ENCODE measurements at regions not wholly inside any gene's neighbourhood (a gene's known extent, or its start where the extent isn't known, plus 50 kb on each side); places are given as distances from the start of the nearest gene placed in this dataset.

DNA sequence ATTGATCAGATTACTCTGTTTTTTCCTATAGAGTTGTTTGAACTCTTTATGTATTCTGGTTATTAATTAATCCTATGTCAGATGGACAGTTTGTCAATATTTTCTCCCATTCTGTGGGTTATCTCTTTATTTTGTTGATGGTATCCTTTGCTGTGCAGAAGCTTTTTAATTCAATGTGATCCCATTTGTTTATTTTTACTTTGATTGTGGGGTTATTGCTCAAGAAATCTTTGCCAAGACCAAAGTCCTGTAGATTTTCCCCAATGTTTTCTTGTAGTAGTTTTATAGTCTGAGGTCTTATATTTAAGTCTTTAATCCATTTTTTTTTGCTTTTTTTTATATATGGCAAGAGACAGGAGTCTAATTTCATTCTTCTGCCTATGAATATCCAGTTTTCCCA is 86.2 kb upstream of the FIGN start:
- no peak for DNase-seq (ENCODE audit: low read depth, low spot score)
- TF ChIP-seq, protein P1, sequence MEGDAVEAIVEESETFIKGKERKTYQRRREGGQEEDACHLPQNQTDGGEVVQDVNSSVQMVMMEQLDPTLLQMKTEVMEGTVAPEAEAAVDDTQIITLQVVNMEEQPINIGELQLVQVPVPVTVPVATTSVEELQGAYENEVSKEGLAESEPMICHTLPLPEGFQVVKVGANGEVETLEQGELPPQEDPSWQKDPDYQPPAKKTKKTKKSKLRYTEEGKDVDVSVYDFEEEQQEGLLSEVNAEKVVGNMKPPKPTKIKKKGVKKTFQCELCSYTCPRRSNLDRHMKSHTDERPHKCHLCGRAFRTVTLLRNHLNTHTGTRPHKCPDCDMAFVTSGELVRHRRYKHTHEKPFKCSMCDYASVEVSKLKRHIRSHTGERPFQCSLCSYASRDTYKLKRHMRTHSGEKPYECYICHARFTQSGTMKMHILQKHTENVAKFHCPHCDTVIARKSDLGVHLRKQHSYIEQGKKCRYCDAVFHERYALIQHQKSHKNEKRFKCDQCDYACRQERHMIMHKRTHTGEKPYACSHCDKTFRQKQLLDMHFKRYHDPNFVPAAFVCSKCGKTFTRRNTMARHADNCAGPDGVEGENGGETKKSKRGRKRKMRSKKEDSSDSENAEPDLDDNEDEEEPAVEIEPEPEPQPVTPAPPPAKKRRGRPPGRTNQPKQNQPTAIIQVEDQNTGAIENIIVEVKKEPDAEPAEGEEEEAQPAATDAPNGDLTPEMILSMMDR (IDR thresholded peaks at IDR 0.05; ENCODE audit: insufficient read depth, low read length, missing control alignments), result no peak
- ChIA-PET CTCF (no interaction called here), POLR2A (no interaction called here)
- no peak overlapping the region for H3K4me3 ChIP-seq (ENCODE audit: low read depth, low read length)

GRCh38 chr2:163812926-163813520 is 77.2 kb upstream of the FIGN start:
- DNase-seq (ENCODE audit: low read depth, low spot score), result no peak
- CTCF ChIA-PET, result no interaction called here

DNA sequence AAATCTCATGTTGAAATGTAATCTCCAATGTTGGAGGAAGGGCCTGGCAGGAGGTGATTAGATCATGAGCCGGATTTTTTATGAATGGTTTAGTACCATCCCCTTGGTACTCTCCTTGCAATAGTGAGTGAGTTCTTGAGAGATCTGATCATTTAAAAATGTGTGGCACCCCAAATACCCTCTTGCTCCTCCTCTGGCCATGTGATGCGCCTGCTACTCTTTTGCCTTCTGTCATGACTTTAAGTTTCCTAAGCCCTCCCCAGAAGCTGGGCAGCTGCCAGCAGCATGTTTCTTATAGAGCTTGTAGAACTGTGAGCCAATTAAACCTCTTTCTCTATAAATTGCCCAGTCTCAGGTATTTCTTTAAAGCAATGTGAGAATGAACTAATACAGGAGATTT is 72.6 kb upstream of the FIGN start:
- ChIA-PET POLR2A (no interaction called here), CTCF (no interaction called here)
- no peak for DNase-seq (ENCODE audit: low read depth, low spot score)
- no peak overlapping the region for H3K4me3 ChIP-seq (ENCODE audit: low read depth, low read length)
- TF ChIP-seq, protein P1 (IDR thresholded peaks at IDR 0.05; ENCODE audit: insufficient read depth, low read length, missing control alignments), result no peak

More at GRCh38 chr2:163812926-163813520, 77.2 kb upstream of the FIGN start:
- H3K4me3 ChIP-seq (ENCODE audit: low read depth, low read length), result no peak overlapping the region
- TF ChIP-seq, protein P1 (IDR thresholded peaks at IDR 0.05; ENCODE audit: insufficient read depth, low read length, missing control alignments), result no peak
- POLR2A ChIA-PET, result no interaction called here

DNA sequence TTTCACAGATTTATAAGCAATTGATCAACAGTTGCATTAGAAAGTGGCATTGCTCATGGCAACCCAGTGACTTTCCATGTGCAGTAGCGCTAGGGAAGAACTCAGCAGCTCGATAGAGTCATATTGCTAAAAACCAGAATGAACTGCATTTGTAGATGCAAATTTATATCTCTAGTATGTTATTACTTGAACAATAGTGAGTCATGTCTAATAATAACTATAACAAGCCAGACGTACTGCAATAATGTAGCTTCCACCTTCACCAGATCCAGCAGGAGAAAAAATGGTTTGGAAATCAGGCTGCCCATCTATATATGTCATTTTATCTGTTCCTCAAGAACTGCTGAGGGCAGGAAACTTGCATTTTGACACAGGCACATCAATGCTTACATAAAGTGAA is 66.5 kb upstream of the FIGN start:
- ChIA-PET CTCF (no interaction called here), POLR2A (no interaction called here)
- DNase-seq (ENCODE audit: low read depth, low spot score), result no peak
- H3K4me3 ChIP-seq (ENCODE audit: low read depth, low read length), result no peak overlapping the region
- TF ChIP-seq, protein P1 (IDR thresholded peaks at IDR 0.05; ENCODE audit: insufficient read depth, low read length, missing control alignments), result no peak

- DNase-seq (ENCODE audit: low read depth, low spot score), result no peak
- CTCF ChIA-PET, result no interaction called here
- POLR2A ChIA-PET, result no interaction called here
- TF ChIP-seq, protein P1 (IDR thresholded peaks at IDR 0.05; ENCODE audit: insufficient read depth, low read length, missing control alignments), result no peak
- no peak overlapping the region for H3K4me3 ChIP-seq (ENCODE audit: low read depth, low read length)
Observed at GRCh38 chr2:163801486-163801885, 65.7 kb upstream of the FIGN start.

DNA sequence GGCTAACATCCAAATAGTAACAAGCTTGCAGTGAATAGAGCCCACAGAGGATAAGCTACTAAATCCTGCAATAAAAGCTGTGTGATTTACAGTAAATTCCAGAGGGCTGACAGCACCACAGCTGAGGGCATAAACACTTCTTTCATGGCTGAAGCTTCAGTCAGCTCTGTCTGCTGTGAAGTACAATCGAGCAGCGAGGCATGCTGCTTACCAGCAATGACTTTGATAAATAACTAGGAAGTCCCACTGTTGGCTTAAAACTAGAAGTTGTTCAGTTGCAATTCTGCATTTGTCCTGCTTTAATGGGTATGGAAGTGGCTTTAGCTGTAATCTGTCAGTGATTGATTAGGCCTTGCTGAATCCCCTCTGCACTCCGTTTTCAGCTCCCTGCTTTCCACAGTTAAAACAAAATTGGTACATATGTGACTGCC is 65.2 kb upstream of the FIGN start:
- CTCF ChIA-PET, result interaction anchor here (0.9 kb wide), 1 partner anchor 455 kb away, joined by 3 read pairs; no protein-coding TSS in a partner anchor

More for the DNA sequence above, 65.2 kb upstream of the FIGN start:
- peak; percentile 55 for DNase-seq (ENCODE audit: low read depth, low spot score)
- TF ChIP-seq, protein P1 (IDR thresholded peaks at IDR 0.05; ENCODE audit: insufficient read depth, low read length, missing control alignments), result no peak
- 0 out of 2 replicates have a peak overlapping the region, but pooled peaks have one; percentile 2 for H3K4me3 ChIP-seq (ENCODE audit: low read depth, low read length)
- POLR2A ChIA-PET, result no interaction called here

Data from AG04449 (cell line).